ENCODE measurements at regions not wholly inside any gene's neighbourhood (a gene's known extent, or its start where the extent isn't known, plus 50 kb on each side); places are given as distances from the start of the nearest gene placed in this dataset.

DNA sequence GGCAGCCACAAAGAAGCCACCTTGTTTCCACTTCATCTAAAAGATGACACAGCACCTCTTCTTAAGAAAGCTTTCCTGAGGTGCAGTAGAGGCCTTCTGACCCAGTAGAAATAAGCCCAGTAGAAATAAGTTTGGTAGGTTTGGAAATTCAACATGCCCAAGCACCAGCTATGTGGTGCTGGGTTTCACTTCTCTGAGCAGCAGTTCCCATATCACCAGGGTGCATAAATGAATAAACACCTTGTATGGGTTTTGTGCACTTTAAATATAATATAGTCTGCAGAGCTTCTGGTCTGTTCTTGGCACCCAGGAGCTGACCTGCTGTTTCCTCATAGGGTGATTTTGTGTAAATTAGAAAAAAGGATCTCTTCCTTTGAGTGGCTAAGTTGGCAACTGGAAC lies 492.4 kb upstream of the SORCS1 start:
- ATAC-seq (ENCODE audit: low FRiP score): no peak
- Histone ChIP-seq H3K4me3 (ENCODE audit: low read length in 2 of 2) (no peak overlapping the region), H3K9me3 (ENCODE audit: control insufficient read depth, low read length) (peaks cover 1% of the 10 kb centered on the region), H3K4me1 (ENCODE audit: control insufficient read depth in 1 of 2, insufficient read depth in 2 of 2, low read length in 2 of 2) (no peaks in the 10 kb centered on the region), H3K27ac (ENCODE audit: low read depth in 1 of 2, low read length in 2 of 2) (no peak overlapping the region), H3K36me3 (ENCODE audit: control insufficient read depth in 1 of 2, insufficient read depth in 2 of 2, low read length in 1 of 2) (no peaks in the 10 kb centered on the region), H3K27me3 (ENCODE audit: control insufficient read depth in 1 of 2, insufficient read depth in 2 of 2, low read length in 1 of 2) (peaks cover 0 to 3% of the 10 kb centered on the region in 2 donors)
- intact Hi-C loops (cut with DNase I): no loop called here
- DNase-seq: no peak

DNA sequence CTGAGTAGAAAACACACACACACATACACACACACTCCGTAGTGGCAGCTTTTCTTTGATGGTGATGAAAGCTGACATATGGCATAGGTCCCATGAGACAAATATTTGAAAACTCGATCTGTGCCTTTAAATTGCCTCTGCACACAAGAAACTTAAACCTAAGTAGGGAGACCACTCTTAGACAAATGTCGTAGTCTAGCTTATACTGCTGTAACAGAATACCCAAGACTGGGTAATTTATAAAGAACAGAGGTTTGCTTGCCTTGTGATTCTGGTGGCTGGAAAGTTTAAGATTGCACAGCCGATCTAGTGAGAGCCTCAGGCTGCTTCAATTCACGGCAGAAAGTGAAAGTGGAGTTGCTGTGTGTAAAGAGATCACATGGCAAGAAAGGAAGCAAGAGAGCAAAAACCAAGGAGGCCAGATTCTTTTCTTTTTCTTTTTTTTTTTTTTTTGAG lies 489.4 kb upstream of the SORCS1 start:
- H3K4me3 ChIP-seq (ENCODE audit: low read length in 2 of 2): no peak overlapping the region
- H3K9me3 ChIP-seq (ENCODE audit: control insufficient read depth, low read length): no peaks in the 10 kb centered on the region
- H3K36me3 ChIP-seq (ENCODE audit: control insufficient read depth in 1 of 2, insufficient read depth in 2 of 2, low read length in 1 of 2): no peaks in the 10 kb centered on the region
- WGBS, 2 donors: 5 to 8% methylated on average over 5 of the region's 5 CpGs
- no peaks in the 10 kb centered on the region for H3K4me1 ChIP-seq (ENCODE audit: control insufficient read depth in 1 of 2, insufficient read depth in 2 of 2, low read length in 2 of 2)
- no peak overlapping the region for H3K27ac ChIP-seq (ENCODE audit: low read depth in 1 of 2, low read length in 2 of 2)
- DNase-seq: no peak
- ATAC-seq (ENCODE audit: low FRiP score): no peak
- H3K27me3 ChIP-seq (ENCODE audit: control insufficient read depth in 1 of 2, insufficient read depth in 2 of 2, low read length in 1 of 2): peaks cover 0 to 2% of the 10 kb centered on the region in 2 donors
- intact Hi-C loops (cut with DNase I): no loop called here

DNA sequence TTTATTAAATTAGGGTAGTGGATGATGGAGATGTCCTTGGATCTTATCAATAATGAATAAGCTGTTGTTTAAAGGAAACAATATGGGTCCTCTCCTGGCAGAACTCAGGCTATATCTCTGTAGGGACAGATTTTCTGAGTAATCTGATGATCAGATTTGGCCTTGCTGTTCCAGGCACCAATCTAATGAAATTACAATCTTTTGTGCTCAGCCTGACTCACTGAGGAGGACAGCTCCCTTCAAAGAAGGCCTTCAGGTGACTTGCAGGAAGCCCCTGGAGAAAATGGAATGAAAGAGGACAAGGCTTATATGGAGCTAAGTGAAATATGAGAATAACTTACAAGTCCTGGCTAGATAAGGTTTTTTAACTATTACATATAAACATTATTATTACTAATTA lies 486.4 kb upstream of the SORCS1 start:
- intact Hi-C loops (cut with DNase I): no loop called here
- no peak for ATAC-seq (ENCODE audit: low FRiP score)
- no peak for DNase-seq
- no peak overlapping the region for H3K27ac ChIP-seq (ENCODE audit: low read depth in 1 of 2, low read length in 2 of 2)
- no peaks in the 10 kb centered on the region for H3K36me3 ChIP-seq (ENCODE audit: control insufficient read depth in 1 of 2, insufficient read depth in 2 of 2, low read length in 1 of 2)
- no peak overlapping the region for H3K4me3 ChIP-seq (ENCODE audit: low read length in 2 of 2)
- H3K9me3 ChIP-seq (ENCODE audit: control insufficient read depth, low read length): no peaks in the 10 kb centered on the region
- H3K4me1 ChIP-seq (ENCODE audit: control insufficient read depth in 1 of 2, insufficient read depth in 2 of 2, low read length in 2 of 2): no peaks in the 10 kb centered on the region
- no peaks in the 10 kb centered on the region for H3K27me3 ChIP-seq (ENCODE audit: control insufficient read depth in 1 of 2, insufficient read depth in 2 of 2, low read length in 1 of 2)

DNA sequence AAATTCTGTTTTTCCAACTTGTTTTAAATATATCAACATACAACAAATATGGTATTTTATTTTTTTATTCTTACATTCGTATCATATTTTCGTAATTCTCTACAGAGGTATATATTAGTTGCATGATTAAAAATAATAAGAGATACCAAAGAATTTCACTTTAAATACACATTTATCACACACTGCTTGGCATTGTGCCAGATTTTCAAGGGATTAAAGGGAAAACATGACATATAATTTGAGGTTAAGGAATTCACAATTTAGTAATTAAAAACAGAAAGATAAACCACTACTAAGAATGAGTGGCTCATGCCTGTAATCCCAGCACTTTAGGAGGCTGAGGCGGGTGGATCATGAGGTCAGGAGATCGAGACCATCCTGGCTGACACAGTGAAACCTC lies 484.7 kb upstream of the SORCS1 start:
- WGBS, 2 donors: 80 to 81% methylated on average over 4 of the region's 4 CpGs
- no peak for DNase-seq

DNA sequence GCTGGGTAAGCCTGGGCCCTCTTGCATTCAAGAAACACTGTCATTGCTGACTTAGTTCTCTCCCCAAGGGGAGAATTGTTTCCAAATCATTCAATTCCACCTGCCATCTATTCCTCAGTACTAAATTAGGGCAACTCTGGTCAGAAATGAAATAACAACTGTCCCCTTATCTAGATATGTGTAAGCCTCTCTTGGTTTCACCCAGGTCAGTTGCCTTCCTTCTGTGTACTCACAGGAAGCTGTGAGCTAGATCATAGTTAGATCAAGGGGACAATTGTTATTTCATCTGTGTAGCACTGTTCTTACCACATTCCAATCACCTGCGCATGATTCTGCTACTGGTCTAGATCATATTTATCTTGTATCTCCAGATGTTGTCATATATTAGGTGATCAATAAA lies 483.0 kb upstream of the SORCS1 start:
- no peak for ATAC-seq (ENCODE audit: low FRiP score)
- no peaks in the 10 kb centered on the region for H3K4me1 ChIP-seq (ENCODE audit: control insufficient read depth in 1 of 2, insufficient read depth in 2 of 2, low read length in 2 of 2)
- DNase-seq: no peak
- intact Hi-C loops (cut with DNase I): no loop called here
- H3K4me3 ChIP-seq (ENCODE audit: low read length in 2 of 2): no peak overlapping the region
- H3K36me3 ChIP-seq (ENCODE audit: control insufficient read depth in 1 of 2, insufficient read depth in 2 of 2, low read length in 1 of 2): no peaks in the 10 kb centered on the region
- WGBS, 2 donors: 89 to 91% methylated on average over 1 of the region's 1 CpG
- no peaks in the 10 kb centered on the region for H3K9me3 ChIP-seq (ENCODE audit: control insufficient read depth, low read length)
- H3K27ac ChIP-seq (ENCODE audit: low read depth in 1 of 2, low read length in 2 of 2): no peak overlapping the region
- no peaks in the 10 kb centered on the region for H3K27me3 ChIP-seq (ENCODE audit: control insufficient read depth in 1 of 2, insufficient read depth in 2 of 2, low read length in 1 of 2)

More for the DNA sequence above, 484.7 kb upstream of the SORCS1 start:
- intact Hi-C loops (cut with DNase I): no loop called here
- Histone ChIP-seq H3K36me3 (ENCODE audit: control insufficient read depth in 1 of 2, insufficient read depth in 2 of 2, low read length in 1 of 2) (no peaks in the 10 kb centered on the region), H3K4me1 (ENCODE audit: control insufficient read depth in 1 of 2, insufficient read depth in 2 of 2, low read length in 2 of 2) (no peaks in the 10 kb centered on the region), H3K27ac (ENCODE audit: low read depth in 1 of 2, low read length in 2 of 2) (no peak overlapping the region), H3K27me3 (ENCODE audit: control insufficient read depth in 1 of 2, insufficient read depth in 2 of 2, low read length in 1 of 2) (no peaks in the 10 kb centered on the region), H3K9me3 (ENCODE audit: control insufficient read depth, low read length) (no peaks in the 10 kb centered on the region), H3K4me3 (ENCODE audit: low read length in 2 of 2) (no peak overlapping the region)
- ATAC-seq (ENCODE audit: low FRiP score): no peak

DNA sequence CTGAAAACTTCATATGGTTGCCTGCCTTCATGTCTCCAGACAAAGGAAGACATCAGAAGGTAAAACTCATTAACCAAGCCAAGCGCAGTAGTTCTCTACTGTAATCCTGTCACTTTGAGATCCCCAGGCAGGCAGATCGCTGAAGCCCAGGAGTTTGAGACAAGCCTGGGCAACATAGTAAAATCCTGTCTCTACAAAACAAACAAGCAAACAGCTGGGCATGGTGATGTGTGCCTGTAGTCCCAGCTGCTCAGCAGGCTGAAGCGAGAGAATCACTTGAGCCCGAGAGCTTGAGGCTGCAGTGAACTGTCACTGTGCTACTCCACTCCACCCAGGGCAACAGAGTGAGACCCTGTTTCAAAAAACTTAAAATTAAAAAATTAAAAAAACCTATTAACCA lies 467.4 kb upstream of the SORCS1 start:
- no peaks in the 10 kb centered on the region for H3K4me1 ChIP-seq (ENCODE audit: control insufficient read depth in 1 of 2, insufficient read depth in 2 of 2, low read length in 2 of 2)
- intact Hi-C loops (cut with DNase I): no loop called here
- H3K9me3 ChIP-seq (ENCODE audit: control insufficient read depth, low read length): no peaks in the 10 kb centered on the region
- DNase-seq (no peak), ATAC-seq (ENCODE audit: low FRiP score) (no peak)
- no peak overlapping the region for H3K4me3 ChIP-seq (ENCODE audit: low read length in 2 of 2)
- WGBS, 2 donors: 61 to 66% methylated on average over 4 of the region's 4 CpGs
- H3K36me3 ChIP-seq (ENCODE audit: control insufficient read depth in 1 of 2, insufficient read depth in 2 of 2, low read length in 1 of 2): no peaks in the 10 kb centered on the region
- no peak overlapping the region for H3K27ac ChIP-seq (ENCODE audit: low read depth in 1 of 2, low read length in 2 of 2)
- H3K27me3 ChIP-seq (ENCODE audit: control insufficient read depth in 1 of 2, insufficient read depth in 2 of 2, low read length in 1 of 2): peaks cover 0 to 2% of the 10 kb centered on the region in 2 donors

DNA sequence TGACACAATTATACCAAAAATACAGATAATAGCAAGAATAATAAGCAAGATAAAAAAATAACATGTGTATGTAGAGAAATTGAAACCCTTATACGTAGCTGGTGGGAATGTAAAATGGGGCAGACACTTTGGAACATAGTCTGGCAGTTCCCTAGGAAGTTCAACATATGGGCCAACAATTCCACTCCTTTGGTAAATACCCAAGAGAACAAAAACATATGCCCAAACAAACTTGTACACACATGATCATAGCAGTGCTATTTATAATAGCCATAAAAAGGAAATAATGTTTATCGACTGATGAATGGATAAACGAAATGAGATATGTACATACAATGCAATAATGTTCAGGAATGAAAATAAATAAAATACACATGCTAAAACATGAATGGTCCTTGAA lies 462.4 kb upstream of the SORCS1 start:
- Histone ChIP-seq H3K9me3 (ENCODE audit: control insufficient read depth, low read length) (no peaks in the 10 kb centered on the region), H3K27me3 (ENCODE audit: control insufficient read depth in 1 of 2, insufficient read depth in 2 of 2, low read length in 1 of 2) (no peaks in the 10 kb centered on the region), H3K27ac (ENCODE audit: low read depth in 1 of 2, low read length in 2 of 2) (no peak overlapping the region), H3K4me1 (ENCODE audit: control insufficient read depth in 1 of 2, insufficient read depth in 2 of 2, low read length in 2 of 2) (no peaks in the 10 kb centered on the region), H3K36me3 (ENCODE audit: control insufficient read depth in 1 of 2, insufficient read depth in 2 of 2, low read length in 1 of 2) (no peaks in the 10 kb centered on the region), H3K4me3 (ENCODE audit: low read length in 2 of 2) (no peak overlapping the region)
- intact Hi-C loops (cut with DNase I): no loop called here
- no peak for DNase-seq
- WGBS, 2 donors: 78 to 79% methylated on average over 3 of the region's 3 CpGs
- ATAC-seq (ENCODE audit: low FRiP score): no peak

DNA sequence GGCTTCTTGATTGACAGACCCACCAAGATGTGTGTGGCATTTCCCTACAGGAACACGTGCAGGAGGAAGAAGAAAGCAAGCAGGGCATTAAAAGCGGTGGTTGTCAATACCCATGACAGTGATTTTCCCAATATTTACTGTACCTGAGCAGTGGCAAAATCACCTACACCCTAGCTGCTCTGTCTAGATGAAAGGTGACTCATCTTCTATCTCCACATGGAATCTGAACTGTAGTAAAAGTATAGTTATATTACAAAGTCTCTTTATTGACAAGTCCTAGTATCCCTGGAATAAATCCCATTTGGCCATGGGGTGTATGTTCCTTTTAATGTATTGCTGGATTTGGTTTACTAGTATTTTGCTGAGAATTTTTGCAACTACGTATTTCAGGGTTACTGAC lies 458.8 kb upstream of the SORCS1 start:
- intact Hi-C loops (cut with DNase I): no loop called here
- no peaks in the 10 kb centered on the region for H3K9me3 ChIP-seq (ENCODE audit: control insufficient read depth, low read length)
- no peaks in the 10 kb centered on the region for H3K27me3 ChIP-seq (ENCODE audit: control insufficient read depth in 1 of 2, insufficient read depth in 2 of 2, low read length in 1 of 2)
- 73 to 84% methylated on average over 3 of the region's 3 CpGs for WGBS, 2 donors
- no peak for DNase-seq
- ATAC-seq (ENCODE audit: low FRiP score): no peak
- no peaks in the 10 kb centered on the region for H3K36me3 ChIP-seq (ENCODE audit: control insufficient read depth in 1 of 2, insufficient read depth in 2 of 2, low read length in 1 of 2)
- H3K27ac ChIP-seq (ENCODE audit: low read depth in 1 of 2, low read length in 2 of 2): no peak overlapping the region
- H3K4me1 ChIP-seq (ENCODE audit: control insufficient read depth in 1 of 2, insufficient read depth in 2 of 2, low read length in 2 of 2): no peaks in the 10 kb centered on the region
- H3K4me3 ChIP-seq (ENCODE audit: low read length in 2 of 2): no peak overlapping the region

DNA sequence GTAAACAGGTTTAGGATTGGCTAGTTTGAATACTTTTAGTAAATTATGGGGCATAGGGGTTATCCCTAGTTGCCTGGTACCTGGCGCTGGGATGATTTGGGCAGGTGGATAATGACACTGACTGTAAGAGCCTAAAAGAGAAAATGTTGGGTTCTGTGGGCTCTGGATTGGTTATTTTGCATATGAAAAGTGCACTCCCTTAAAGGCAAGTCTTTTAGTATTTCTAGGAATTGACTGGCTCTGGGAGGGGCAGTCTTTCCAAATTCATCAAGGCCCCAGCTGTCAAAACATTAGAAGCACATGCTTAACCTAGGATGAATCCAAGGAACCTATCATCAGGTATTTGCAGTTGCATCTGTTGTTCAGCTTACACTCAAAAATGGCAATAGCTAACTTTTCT lies 454.6 kb upstream of the SORCS1 start:
- H3K4me3 ChIP-seq (ENCODE audit: low read length in 2 of 2): no peak overlapping the region
- no peak overlapping the region for H3K27ac ChIP-seq (ENCODE audit: low read depth in 1 of 2, low read length in 2 of 2)
- intact Hi-C loops (cut with DNase I): no loop called here
- H3K36me3 ChIP-seq (ENCODE audit: control insufficient read depth in 1 of 2, insufficient read depth in 2 of 2, low read length in 1 of 2): no peaks in the 10 kb centered on the region
- no peaks in the 10 kb centered on the region for H3K4me1 ChIP-seq (ENCODE audit: control insufficient read depth in 1 of 2, insufficient read depth in 2 of 2, low read length in 2 of 2)
- ATAC-seq (ENCODE audit: low FRiP score) (no peak), DNase-seq (no peak)
- H3K9me3 ChIP-seq (ENCODE audit: control insufficient read depth, low read length): no peaks in the 10 kb centered on the region
- no peaks in the 10 kb centered on the region for H3K27me3 ChIP-seq (ENCODE audit: control insufficient read depth in 1 of 2, insufficient read depth in 2 of 2, low read length in 1 of 2)
- WGBS, 2 donors: 89 to 91% methylated on average over 1 of the region's 1 CpG
